Tibial artery (tissue), 4 donors: ENCODE measurements at regions not wholly inside any gene's neighbourhood (a gene's known extent, or its start where the extent isn't known, plus 50 kb on each side); places are given as distances from the start of the nearest gene placed in this dataset.

Experiments
- DNase-seq, 2 donors: peaks; one replicate each; pipeline ENCODE4 v3.0.0-alpha.2; 2019
- H3K27ac ChIP-seq, 2 donors: fragments of 200-600 bp; sonication (generic) in 1 of 2; 1 replicate in 1 of 2; 2 replicates in 1 of 2; pipeline ENCODE4 v1.5.1; 2018 to 2019; ENCODE audit warnings: mild to moderate bottlenecking in 1 of 2
- H3K27me3 ChIP-seq, 2 donors: fragments of 200-600 bp; sonication (generic) in 1 of 2; one replicate each; pipeline versions ENCODE4 v1.5.1 to v1.6.0; 2016 to 2019
- H3K36me3 ChIP-seq, 3 donors: fragments of 200-600 bp; sonication (generic) in 2 of 3; one replicate each; pipeline ENCODE4 v1.5.1; 2016 to 2019; ENCODE audit warnings: mild to moderate bottlenecking in 2 of 3
- H3K4me1 ChIP-seq, 4 donors: fragments of 200-600 bp; sonication (generic) in 2 of 4; 1 replicate in 3 of 4; 2 replicates in 1 of 4; pipeline ENCODE4 v1.5.1; 2016 to 2019
- H3K4me3 ChIP-seq, 2 donors: fragments of 200-600 bp; sonication (generic) in 1 of 2; 1 replicate in 1 of 2; 2 replicates in 1 of 2; pipeline ENCODE4 v1.5.1; 2018 to 2019; ENCODE audit warnings: mild to moderate bottlenecking in 2 of 2
- H3K9me3 ChIP-seq, 3 donors: fragments of 200-600 bp; sonication (generic) in 1 of 3; one replicate each; pipeline ENCODE4 v1.5.1; 2016 to 2019
- intact Hi-C: fragments of 100-400 bp; cut with DNase I; formaldehyde crosslinking; loops from one replicate; pipeline ENCODE4 v1.15.0; 2023; ENCODE audit warnings: low total_unique reads
- TF ChIP-seq, protein P1 (sequence below), 2 experiments: fragments of 200-600 bp in 1 of 2; fragments of 450-650 bp in 1 of 2; IDR thresholded peaks; one replicate each; pipeline ENCODE4 v1.5.1; 2017 to 2019; ENCODE audit warnings: antibody characterized with exemption in 2 of 2, mild to moderate bottlenecking in 1 of 2, moderate library complexity in 1 of 2

DNA sequence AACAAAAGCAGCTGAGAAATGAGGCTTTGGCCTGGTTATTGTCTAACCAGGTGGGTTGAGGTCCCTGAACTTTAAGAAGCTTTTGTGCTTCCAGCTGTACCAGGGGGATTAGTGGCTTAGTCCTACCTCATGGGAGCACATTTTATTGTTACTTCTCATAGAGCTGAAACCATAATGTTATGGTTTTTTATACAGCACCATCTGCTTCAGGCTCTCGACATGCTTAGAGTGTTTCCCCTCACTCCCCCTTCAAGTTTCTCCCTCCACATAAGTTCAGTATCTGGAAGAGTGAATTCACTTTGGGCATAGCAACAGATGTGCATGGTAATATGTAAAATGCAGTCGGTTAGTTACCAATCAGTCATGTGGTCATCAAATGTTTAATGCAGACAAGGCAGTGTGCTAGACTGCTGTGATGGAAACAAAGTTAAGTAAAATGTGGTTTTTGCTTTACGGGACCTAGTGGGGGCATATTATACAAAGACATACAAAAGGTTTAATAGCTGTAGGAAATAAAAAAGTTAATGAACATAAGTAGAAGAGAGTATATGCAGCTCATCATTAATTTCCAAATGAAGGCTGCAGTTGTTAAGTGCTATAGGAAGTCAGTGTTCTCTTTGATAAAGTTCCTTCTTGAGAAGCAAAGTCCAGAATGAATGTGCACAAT is 95.9 kb upstream of the SPRY4 start:
- no peak overlapping the region for H3K27ac ChIP-seq
- DNase-seq: no peak

DNA sequence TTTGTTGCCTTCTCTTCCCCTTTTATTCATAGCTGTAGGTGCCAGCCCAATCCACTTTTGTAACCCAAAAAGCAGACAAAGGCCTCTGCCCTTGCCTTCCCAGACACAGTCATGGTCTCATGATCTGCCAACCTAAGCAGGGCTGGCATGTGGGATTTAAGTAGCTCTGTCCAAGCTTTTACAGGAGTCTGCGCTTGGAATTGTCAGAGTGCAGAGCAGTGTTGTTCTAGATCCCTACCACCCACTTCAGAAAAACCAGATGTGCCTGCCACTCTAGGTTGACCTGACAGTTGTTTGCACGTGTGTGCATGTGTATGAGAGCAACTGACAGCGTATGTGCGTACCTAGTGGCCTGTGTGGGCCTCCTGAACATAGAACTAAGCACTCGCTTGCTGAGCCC is 87.8 kb upstream of the SPRY4 start:
- TF ChIP-seq, protein P1, sequence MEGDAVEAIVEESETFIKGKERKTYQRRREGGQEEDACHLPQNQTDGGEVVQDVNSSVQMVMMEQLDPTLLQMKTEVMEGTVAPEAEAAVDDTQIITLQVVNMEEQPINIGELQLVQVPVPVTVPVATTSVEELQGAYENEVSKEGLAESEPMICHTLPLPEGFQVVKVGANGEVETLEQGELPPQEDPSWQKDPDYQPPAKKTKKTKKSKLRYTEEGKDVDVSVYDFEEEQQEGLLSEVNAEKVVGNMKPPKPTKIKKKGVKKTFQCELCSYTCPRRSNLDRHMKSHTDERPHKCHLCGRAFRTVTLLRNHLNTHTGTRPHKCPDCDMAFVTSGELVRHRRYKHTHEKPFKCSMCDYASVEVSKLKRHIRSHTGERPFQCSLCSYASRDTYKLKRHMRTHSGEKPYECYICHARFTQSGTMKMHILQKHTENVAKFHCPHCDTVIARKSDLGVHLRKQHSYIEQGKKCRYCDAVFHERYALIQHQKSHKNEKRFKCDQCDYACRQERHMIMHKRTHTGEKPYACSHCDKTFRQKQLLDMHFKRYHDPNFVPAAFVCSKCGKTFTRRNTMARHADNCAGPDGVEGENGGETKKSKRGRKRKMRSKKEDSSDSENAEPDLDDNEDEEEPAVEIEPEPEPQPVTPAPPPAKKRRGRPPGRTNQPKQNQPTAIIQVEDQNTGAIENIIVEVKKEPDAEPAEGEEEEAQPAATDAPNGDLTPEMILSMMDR (IDR thresholded peaks at IDR 0.05): no peak
- no peaks in the 10 kb centered on the region for H3K36me3 ChIP-seq
- H3K27me3 ChIP-seq: no peaks in the 10 kb centered on the region
- no peak overlapping the region for H3K27ac ChIP-seq
- H3K9me3 ChIP-seq: no peaks in the 10 kb centered on the region
- no peak for DNase-seq
- intact Hi-C loops: no loop called here
- H3K4me1 ChIP-seq: no peaks in the 10 kb centered on the region
- no peak overlapping the region for H3K4me3 ChIP-seq

More for the DNA sequence above, 95.9 kb upstream of the SPRY4 start:
- no peak overlapping the region for H3K4me3 ChIP-seq
- H3K27me3 ChIP-seq: no peaks in the 10 kb centered on the region
- H3K4me1 ChIP-seq: no peaks in the 10 kb centered on the region
- no peaks in the 10 kb centered on the region for H3K36me3 ChIP-seq
- TF ChIP-seq, protein P1 (IDR thresholded peaks at IDR 0.05): no peak
- intact Hi-C loops: no loop called here
- no peaks in the 10 kb centered on the region for H3K9me3 ChIP-seq

DNA sequence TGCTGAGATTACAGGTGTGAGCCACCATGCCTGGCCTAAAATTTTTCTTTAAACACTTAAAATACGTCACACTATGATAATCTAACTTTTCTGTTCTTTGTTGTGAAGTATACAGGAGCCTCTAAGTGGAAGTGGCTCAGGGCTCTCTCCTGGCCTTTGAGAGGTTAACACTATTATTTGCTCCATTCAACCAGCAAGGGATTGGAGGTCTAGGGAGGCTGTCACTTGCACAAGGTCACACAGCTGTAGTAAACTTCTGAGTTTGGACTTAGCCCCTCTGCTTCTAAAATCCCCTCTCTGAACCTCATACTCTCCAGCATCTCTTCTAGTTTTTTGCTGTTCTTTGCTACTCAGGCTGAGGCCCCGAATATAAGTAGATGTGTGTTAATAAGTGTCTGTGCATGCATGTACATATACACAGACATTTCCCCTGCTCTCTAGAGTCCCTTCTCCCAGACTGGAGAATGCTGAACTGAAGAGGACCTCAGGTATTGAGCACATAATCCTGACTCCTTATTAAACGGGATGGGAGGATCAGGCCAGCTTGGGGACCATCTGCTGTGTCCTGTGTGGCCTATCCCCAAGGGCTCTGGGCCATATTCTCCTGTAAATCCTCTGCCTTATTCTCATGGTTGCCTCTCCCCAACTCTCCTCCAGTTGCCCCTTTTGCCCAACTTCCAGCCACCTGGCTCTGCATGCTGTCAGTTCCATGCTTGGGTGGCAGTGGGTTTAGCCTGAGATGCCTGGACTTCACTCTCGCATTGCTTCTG is 87.0 kb upstream of the SPRY4 start:
- TF ChIP-seq, protein P1 (IDR thresholded peaks at IDR 0.05): no peak
- no peak for DNase-seq
- no peak overlapping the region for H3K4me3 ChIP-seq
- H3K27me3 ChIP-seq: no peaks in the 10 kb centered on the region
- H3K36me3 ChIP-seq: no peaks in the 10 kb centered on the region
- peaks cover 0 to 4% (median under 1%) of the 10 kb centered on the region in 4 donors for H3K4me1 ChIP-seq
- no peaks in the 10 kb centered on the region for H3K9me3 ChIP-seq
- H3K27ac ChIP-seq: no peak overlapping the region
- intact Hi-C loops: no loop called here

DNA sequence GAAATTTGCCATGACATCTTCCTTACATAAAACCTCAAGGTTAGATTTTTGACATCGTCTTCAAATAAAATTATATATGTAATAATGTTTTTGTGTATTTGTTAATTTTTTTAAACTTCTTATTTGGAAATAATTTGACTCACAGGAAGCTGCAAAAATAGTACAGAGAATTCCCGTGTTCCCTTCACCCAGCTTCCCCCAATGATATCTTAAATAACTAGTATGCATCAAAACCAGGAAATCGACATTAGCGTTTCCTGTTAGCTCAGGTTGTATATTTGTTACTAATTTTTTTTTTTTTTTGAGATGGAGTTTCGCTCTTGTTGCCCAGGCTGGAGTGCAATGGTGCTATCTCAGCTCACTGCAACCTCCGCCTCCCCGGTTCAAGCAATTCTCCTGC is 86.3 kb upstream of the SPRY4 start:
- Histone ChIP-seq H3K4me3 (no peak overlapping the region), H3K27ac (no peak overlapping the region), H3K36me3 (no peaks in the 10 kb centered on the region), H3K4me1 (peaks cover under 1 to 11% (median 6%) of the 10 kb centered on the region in 4 donors), H3K27me3 (no peaks in the 10 kb centered on the region), H3K9me3 (no peaks in the 10 kb centered on the region)
- intact Hi-C loops: no loop called here
- no peak for DNase-seq
- TF ChIP-seq, protein P1 (IDR thresholded peaks at IDR 0.05): no peak

DNA sequence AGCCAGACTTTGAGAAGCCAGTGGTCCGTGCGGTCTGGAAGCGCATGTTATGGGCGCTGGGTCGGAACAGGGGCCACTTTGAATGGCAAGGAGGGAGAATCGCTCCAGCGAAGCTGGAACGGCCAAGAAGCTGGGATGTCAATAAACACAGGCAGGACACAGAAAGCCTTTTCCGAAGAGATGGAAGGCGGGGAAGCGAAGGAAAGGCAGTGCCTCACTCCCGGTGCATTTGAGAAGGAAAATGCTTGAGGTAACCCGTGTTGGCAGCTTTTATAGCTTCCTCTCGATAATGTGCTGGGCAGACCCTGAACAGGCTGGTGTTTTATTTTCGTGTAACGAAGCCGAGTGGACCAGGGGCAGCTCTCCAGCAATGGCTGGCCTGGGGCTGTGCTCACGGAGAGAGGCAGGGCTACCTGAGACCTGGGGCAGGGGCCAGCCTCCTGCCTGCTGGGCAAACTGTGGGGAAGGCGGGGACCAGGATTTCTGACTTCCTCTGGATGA is 84.2 kb upstream of the SPRY4 start:
- H3K27ac ChIP-seq: no peak overlapping the region
- no peak for DNase-seq

More for the DNA sequence above, 84.2 kb upstream of the SPRY4 start:
- TF ChIP-seq, protein P1 (IDR thresholded peaks at IDR 0.05): no peak
- Histone ChIP-seq H3K36me3 (no peaks in the 10 kb centered on the region), H3K27me3 (no peaks in the 10 kb centered on the region), H3K4me3 (no peak overlapping the region), H3K4me1 (peaks cover 2 to 32% (median 12%) of the 10 kb centered on the region in 4 donors), H3K9me3 (no peaks in the 10 kb centered on the region)
- intact Hi-C loops: no loop called here
